Tibial artery (tissue), 4 donors: ENCODE measurements at regions not wholly inside any gene's neighbourhood (a gene's known extent, or its start where the extent isn't known, plus 50 kb on each side); places are given as distances from the start of the nearest gene placed in this dataset.
"Not testable (repeated sequence)": the region's sequence is repeated elsewhere in the genome, so short reads cannot be mapped to it uniquely, and the experiment has no call there.

Source experiments
- DNase-seq, 2 donors: peaks; one replicate each; pipeline ENCODE4 v3.0.0-alpha.2; 2019
- H3K27ac ChIP-seq, 2 donors: fragments of 200-600 bp; sonication (generic) in 1 of 2; 1 replicate in 1 of 2; 2 replicates in 1 of 2; pipeline ENCODE4 v1.5.1; 2018 to 2019; ENCODE audit warnings: mild to moderate bottlenecking in 1 of 2
- H3K27me3 ChIP-seq, 2 donors: fragments of 200-600 bp; sonication (generic) in 1 of 2; one replicate each; pipeline versions ENCODE4 v1.5.1 to v1.6.0; 2016 to 2019
- H3K36me3 ChIP-seq, 3 donors: fragments of 200-600 bp; sonication (generic) in 2 of 3; one replicate each; pipeline ENCODE4 v1.5.1; 2016 to 2019; ENCODE audit warnings: mild to moderate bottlenecking in 2 of 3
- H3K4me1 ChIP-seq, 4 donors: fragments of 200-600 bp; sonication (generic) in 2 of 4; 1 replicate in 3 of 4; 2 replicates in 1 of 4; pipeline ENCODE4 v1.5.1; 2016 to 2019
- H3K4me3 ChIP-seq, 2 donors: fragments of 200-600 bp; sonication (generic) in 1 of 2; 1 replicate in 1 of 2; 2 replicates in 1 of 2; pipeline ENCODE4 v1.5.1; 2018 to 2019; ENCODE audit warnings: mild to moderate bottlenecking in 2 of 2
- H3K9me3 ChIP-seq, 3 donors: fragments of 200-600 bp; sonication (generic) in 1 of 3; one replicate each; pipeline ENCODE4 v1.5.1; 2016 to 2019
- CTCF ChIP-seq, 2 experiments: fragments of 200-600 bp in 1 of 2; fragments of 450-650 bp in 1 of 2; IDR thresholded peaks; one replicate each; pipeline ENCODE4 v1.5.1; 2017 to 2019; ENCODE audit warnings: antibody characterized with exemption in 2 of 2, mild to moderate bottlenecking in 1 of 2, moderate library complexity in 1 of 2
- intact Hi-C: fragments of 100-400 bp; cut with DNase I; formaldehyde crosslinking; loops from one replicate; pipeline ENCODE4 v1.15.0; 2023; ENCODE audit warnings: low total_unique reads

GRCh38 chr13:84730376-84730775 lies 848.1 kb upstream of the SLITRK1 start:
- no peaks in the 10 kb centered on the region for H3K36me3 ChIP-seq
- H3K27me3 ChIP-seq = no peaks in the 10 kb centered on the region
- no peak for DNase-seq
- H3K27ac ChIP-seq = no peak overlapping the region
- no peaks in the 10 kb centered on the region for H3K4me1 ChIP-seq
- H3K9me3 ChIP-seq = no peaks in the 10 kb centered on the region
- intact Hi-C loops = no loop called here
- H3K4me3 ChIP-seq = no peak overlapping the region
- no peak for TF ChIP-seq CTCF (IDR thresholded peaks at IDR 0.05)

GRCh38 chr13:84705982-84706710 lies 823.9 kb upstream of the SLITRK1 start:
- Histone ChIP-seq H3K27me3 (no peaks in the 10 kb centered on the region), H3K4me3 (no peak overlapping the region), H3K4me1 (no peaks in the 10 kb centered on the region), H3K9me3 (no peaks in the 10 kb centered on the region), H3K27ac (no peak overlapping the region), H3K36me3 (no peaks in the 10 kb centered on the region)
- TF ChIP-seq CTCF (IDR thresholded peaks at IDR 0.05) = no peak
- intact Hi-C loops = no loop called here
- no peak for DNase-seq

- Histone ChIP-seq H3K4me3 (no peak overlapping the region), H3K27me3 (no peaks in the 10 kb centered on the region), H3K9me3 (no peaks in the 10 kb centered on the region), H3K27ac (no peak overlapping the region), H3K36me3 (no peaks in the 10 kb centered on the region), H3K4me1 (no peaks in the 10 kb centered on the region)
- intact Hi-C loops = no loop called here
- no peak for DNase-seq
- TF ChIP-seq CTCF (IDR thresholded peaks at IDR 0.05) = no peak
Observed at GRCh38 chr13:84702174-84702573, 819.9 kb upstream of the SLITRK1 start.

GRCh38 chr13:84697591-84697990 lies 815.3 kb upstream of the SLITRK1 start:
- H3K9me3 ChIP-seq, H3K4me3 ChIP-seq, H3K27ac ChIP-seq, H3K36me3 ChIP-seq, DNase-seq, H3K4me1 ChIP-seq, H3K27me3 ChIP-seq, intact Hi-C loops: not testable (repeated sequence)

- no peak overlapping the region for H3K27ac ChIP-seq
- intact Hi-C loops = no loop called here
- H3K9me3 ChIP-seq = no peaks in the 10 kb centered on the region
- no peaks in the 10 kb centered on the region for H3K27me3 ChIP-seq
- no peak for TF ChIP-seq CTCF (IDR thresholded peaks at IDR 0.05)
- no peak overlapping the region for H3K4me3 ChIP-seq
- H3K4me1 ChIP-seq = no peaks in the 10 kb centered on the region
- no peak for DNase-seq
- H3K36me3 ChIP-seq = no peaks in the 10 kb centered on the region
Observed at GRCh38 chr13:84686973-84687372, 804.7 kb upstream of the SLITRK1 start.

GRCh38 chr13:84686458-84686857 lies 804.2 kb upstream of the SLITRK1 start:
- intact Hi-C loops = no loop called here
- TF ChIP-seq CTCF (IDR thresholded peaks at IDR 0.05) = no peak
- no peak overlapping the region for H3K27ac ChIP-seq
- no peaks in the 10 kb centered on the region for H3K27me3 ChIP-seq
- no peaks in the 10 kb centered on the region for H3K36me3 ChIP-seq
- no peak overlapping the region for H3K4me3 ChIP-seq
- no peak for DNase-seq
- no peaks in the 10 kb centered on the region for H3K4me1 ChIP-seq
- H3K9me3 ChIP-seq = no peaks in the 10 kb centered on the region
